ENCODE measurements at regions not wholly inside any gene's neighbourhood (a gene's known extent, or its start where the extent isn't known, plus 50 kb on each side); places are given as distances from the start of the nearest gene placed in this dataset.

DNA sequence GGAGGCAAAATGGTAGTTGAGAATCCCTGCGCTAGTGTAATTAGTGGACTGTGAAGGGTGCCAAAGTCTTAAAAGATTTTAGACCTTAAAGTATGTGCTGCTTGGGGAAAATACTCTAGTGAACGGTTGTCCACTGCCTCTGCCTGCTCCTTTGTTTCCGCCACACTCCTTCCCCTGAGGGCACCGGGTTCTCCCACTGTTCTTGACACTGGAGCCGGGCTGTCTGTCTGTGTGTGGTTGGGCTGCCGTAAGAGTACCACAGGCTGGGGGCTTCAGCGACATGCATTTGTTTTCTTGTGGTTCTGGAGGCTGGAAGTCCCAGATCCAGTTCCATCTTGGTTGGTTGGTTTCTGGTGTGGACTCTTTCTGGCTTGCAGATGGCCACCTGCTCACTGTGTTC, 76.2 kb downstream of the CLDN34 start:
- H3K4ac ChIP-seq (ENCODE audit: low read depth, low read length): no peak overlapping the region
- WGBS, 2 experiments (ENCODE audit: extremely low coverage in 2 of 2, insufficient read length in 1 of 2): no CpG with 5 or more reads among the region's 7 CpGs
- no TSS peak for BruUV-seq (replicated peaks)
- no peak overlapping the region for H2AK5ac ChIP-seq (ENCODE audit: low read depth, low read length)
- DNase-seq (no peak), ATAC-seq (ENCODE audit: low read depth) (no peak)
- H3K79me1 ChIP-seq (ENCODE audit: low read depth in 1 of 2, low read length in 2 of 2): peaks cover 19 to 65% of the 10 kb centered on the region in 2 experiments
- in situ Hi-C loops (cut with MboI; ENCODE audit: low sequenced_read_pairs): no loop called here
- H3K14ac ChIP-seq (replicated peaks; ENCODE audit: low read depth, low read length): no peak overlapping the region
- H3K27me3 ChIP-seq (ENCODE audit: control insufficient read depth, insufficient read depth, low read length): no peaks in the 10 kb centered on the region
- POLR2A ChIA-PET (ENCODE audit: unreplicated experiment): no interaction called here
- no peak overlapping the region for H3K4me3 ChIP-seq (ENCODE audit: insufficient read depth, low read depth, low read length)
- no peaks in the 10 kb centered on the region; the same call in 1 of the 2 replicates for H3K36me3 ChIP-seq (ENCODE audit: control insufficient read depth, insufficient read depth, low read length)
- peaks cover 11% of the 10 kb centered on the region for H3K4me1 ChIP-seq (ENCODE audit: control insufficient read depth, insufficient read depth, low read length)
- CTCF ChIA-PET: no interaction called here
- no peak overlapping the region for H3K18ac ChIP-seq (ENCODE audit: low read depth, low read length)
- H3K9me3 ChIP-seq (ENCODE audit: control insufficient read depth, insufficient read depth, low read length): no peaks in the 10 kb centered on the region
- TF ChIP-seq NFE2L2 (IDR thresholded peaks at IDR 0.05; ENCODE audit: low read depth, low read length) (no peak), POLR2A (IDR thresholded peaks at IDR 0.05; ENCODE audit: low read depth, low read length) (no peak), MXI1 (IDR thresholded peaks at IDR 0.05; ENCODE audit: borderline replicate concordance, low read depth, low read length) (no peak), CHD1 (IDR thresholded peaks at IDR 0.05; ENCODE audit: low read depth, low read length) (no peak), RFX5 (IDR thresholded peaks at IDR 0.05; ENCODE audit: low read depth, low read length) (no peak), RCOR1 (IDR thresholded peaks at IDR 0.05; ENCODE audit: insufficient replicate concordance, low read length) (no peak), CEBPB (IDR thresholded peaks at IDR 0.05; ENCODE audit: low read depth, low read length) (no peak), FOS (IDR thresholded peaks at IDR 0.05; ENCODE audit: low read depth, low read length) (no peak), BHLHE40 (IDR thresholded peaks at IDR 0.05; ENCODE audit: low read depth, low read length) (no peak)
- TF ChIP-seq, protein P1, sequence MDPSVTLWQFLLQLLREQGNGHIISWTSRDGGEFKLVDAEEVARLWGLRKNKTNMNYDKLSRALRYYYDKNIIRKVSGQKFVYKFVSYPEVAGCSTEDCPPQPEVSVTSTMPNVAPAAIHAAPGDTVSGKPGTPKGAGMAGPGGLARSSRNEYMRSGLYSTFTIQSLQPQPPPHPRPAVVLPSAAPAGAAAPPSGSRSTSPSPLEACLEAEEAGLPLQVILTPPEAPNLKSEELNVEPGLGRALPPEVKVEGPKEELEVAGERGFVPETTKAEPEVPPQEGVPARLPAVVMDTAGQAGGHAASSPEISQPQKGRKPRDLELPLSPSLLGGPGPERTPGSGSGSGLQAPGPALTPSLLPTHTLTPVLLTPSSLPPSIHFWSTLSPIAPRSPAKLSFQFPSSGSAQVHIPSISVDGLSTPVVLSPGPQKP (IDR thresholded peaks at IDR 0.05; ENCODE audit: borderline replicate concordance, low read depth, low read length): no peak
- TF ChIP-seq, protein P2, sequence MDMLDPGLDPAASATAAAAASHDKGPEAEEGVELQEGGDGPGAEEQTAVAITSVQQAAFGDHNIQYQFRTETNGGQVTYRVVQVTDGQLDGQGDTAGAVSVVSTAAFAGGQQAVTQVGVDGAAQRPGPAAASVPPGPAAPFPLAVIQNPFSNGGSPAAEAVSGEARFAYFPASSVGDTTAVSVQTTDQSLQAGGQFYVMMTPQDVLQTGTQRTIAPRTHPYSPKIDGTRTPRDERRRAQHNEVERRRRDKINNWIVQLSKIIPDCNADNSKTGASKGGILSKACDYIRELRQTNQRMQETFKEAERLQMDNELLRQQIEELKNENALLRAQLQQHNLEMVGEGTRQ (IDR thresholded peaks at IDR 0.05; ENCODE audit: low read depth, low read length): no peak
- TF ChIP-seq, protein P3, sequence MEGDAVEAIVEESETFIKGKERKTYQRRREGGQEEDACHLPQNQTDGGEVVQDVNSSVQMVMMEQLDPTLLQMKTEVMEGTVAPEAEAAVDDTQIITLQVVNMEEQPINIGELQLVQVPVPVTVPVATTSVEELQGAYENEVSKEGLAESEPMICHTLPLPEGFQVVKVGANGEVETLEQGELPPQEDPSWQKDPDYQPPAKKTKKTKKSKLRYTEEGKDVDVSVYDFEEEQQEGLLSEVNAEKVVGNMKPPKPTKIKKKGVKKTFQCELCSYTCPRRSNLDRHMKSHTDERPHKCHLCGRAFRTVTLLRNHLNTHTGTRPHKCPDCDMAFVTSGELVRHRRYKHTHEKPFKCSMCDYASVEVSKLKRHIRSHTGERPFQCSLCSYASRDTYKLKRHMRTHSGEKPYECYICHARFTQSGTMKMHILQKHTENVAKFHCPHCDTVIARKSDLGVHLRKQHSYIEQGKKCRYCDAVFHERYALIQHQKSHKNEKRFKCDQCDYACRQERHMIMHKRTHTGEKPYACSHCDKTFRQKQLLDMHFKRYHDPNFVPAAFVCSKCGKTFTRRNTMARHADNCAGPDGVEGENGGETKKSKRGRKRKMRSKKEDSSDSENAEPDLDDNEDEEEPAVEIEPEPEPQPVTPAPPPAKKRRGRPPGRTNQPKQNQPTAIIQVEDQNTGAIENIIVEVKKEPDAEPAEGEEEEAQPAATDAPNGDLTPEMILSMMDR (conservative IDR thresholded peaks at IDR 0.05; ENCODE audit: low read depth, low read length): no peak
- H3K4me2 ChIP-seq (ENCODE audit: low read depth, low read length): no peak overlapping the region
- H4K8ac ChIP-seq (ENCODE audit: low read depth in 2 of 2, low read length in 2 of 2): no peak overlapping the region
- no peak overlapping the region for H4K5ac ChIP-seq (ENCODE audit: low read depth, low read length)
- H3K27ac ChIP-seq (ENCODE audit: insufficient read depth, low read length): no peak overlapping the region
- H2AK9ac ChIP-seq (replicated peaks; ENCODE audit: low read depth, low read length, poor library complexity): no peak overlapping the region
- intact Hi-C loops (cut with micrococcal nuclease): no loop called here
- H3K9ac ChIP-seq (ENCODE audit: low read depth, low read length): no peak overlapping the region
- no peak overlapping the region for H3K23ac ChIP-seq (ENCODE audit: low read depth, low read length)
- no peak overlapping the region for H2BK20ac ChIP-seq (ENCODE audit: low read depth, low read length)
- H2BK120ac ChIP-seq (ENCODE audit: low read depth, low read length): no peak overlapping the region
- peaks cover 59% of the 10 kb centered on the region for H4K20me1 ChIP-seq (ENCODE audit: insufficient read depth, low read length)
- no peak overlapping the region for H2AFZ ChIP-seq (replicated peaks; ENCODE audit: low read length, poor library complexity)
- H3K9me1 ChIP-seq (ENCODE audit: insufficient read depth, low read length): peaks cover 14% of the 10 kb centered on the region; the same call in 1 of the 2 replicates
- H2BK5ac ChIP-seq (ENCODE audit: low read depth, low read length, poor library complexity, severe bottlenecking): no peak overlapping the region
- dilution Hi-C loops (cut with HindIII; ENCODE audit: low sequenced_read_pairs, unreplicated experiment): no loop called here
- no peak overlapping the region for H4K91ac ChIP-seq (ENCODE audit: insufficient read depth, low read depth, low read length)
- H3K56ac ChIP-seq (ENCODE audit: extremely low read depth, insufficient read depth, low read length): no peak overlapping the region
- H2BK15ac ChIP-seq (ENCODE audit: low read depth, low read length): no peak overlapping the region

Measured in IMR-90 (cell line).